Glutamatergic neuron (in vitro differentiated cells): ENCODE measurements at regions not wholly inside any gene's neighbourhood (a gene's known extent, or its start where the extent isn't known, plus 50 kb on each side); places are given as distances from the start of the nearest gene placed in this dataset.

Experiments
- DNase-seq: peaks from one replicate; pipeline ENCODE4 v3.0.0; 2022
- H3K27ac Mint-ChIP-seq: one replicate; pipeline ENCODE4 v1.8.0; 2020; ENCODE audit warnings: mild to moderate bottlenecking, mixed read lengths, inconsistent platforms; ENCODE audit not compliant: unreplicated experiment
- H3K27me3 Mint-ChIP-seq: one replicate; pipeline ENCODE4 v1.8.0; 2020; ENCODE audit warnings: mild to moderate bottlenecking, moderate library complexity, mixed read lengths, inconsistent platforms; ENCODE audit not compliant: unreplicated experiment
- H3K36me3 Mint-ChIP-seq: one replicate; pipeline ENCODE4 v1.8.0; 2020; ENCODE audit warnings: mild to moderate bottlenecking, mixed read lengths, inconsistent platforms; ENCODE audit not compliant: unreplicated experiment
- H3K4me1 Mint-ChIP-seq: one replicate; pipeline ENCODE4 v1.8.0; 2020; ENCODE audit warnings: mild to moderate bottlenecking, low read depth, mixed read lengths, inconsistent platforms; ENCODE audit not compliant: unreplicated experiment
- H3K4me3 Mint-ChIP-seq: one replicate; pipeline ENCODE4 v1.8.0; 2020; ENCODE audit warnings: mild to moderate bottlenecking, mixed read lengths, inconsistent platforms; ENCODE audit not compliant: unreplicated experiment
- H3K9me3 Mint-ChIP-seq: one replicate; pipeline ENCODE4 v1.8.0; 2020; ENCODE audit warnings: mild to moderate bottlenecking, moderate library complexity, mixed read lengths, inconsistent platforms; ENCODE audit not compliant: unreplicated experiment
- TF ChIP-seq, protein P1 (sequence below): fragments of 200-600 bp; sonication (generic); IDR thresholded peaks from one replicate; pipeline ENCODE4 v1.5.0; 2021; ENCODE audit not compliant: partially characterized antibody, unreplicated experiment

DNA sequence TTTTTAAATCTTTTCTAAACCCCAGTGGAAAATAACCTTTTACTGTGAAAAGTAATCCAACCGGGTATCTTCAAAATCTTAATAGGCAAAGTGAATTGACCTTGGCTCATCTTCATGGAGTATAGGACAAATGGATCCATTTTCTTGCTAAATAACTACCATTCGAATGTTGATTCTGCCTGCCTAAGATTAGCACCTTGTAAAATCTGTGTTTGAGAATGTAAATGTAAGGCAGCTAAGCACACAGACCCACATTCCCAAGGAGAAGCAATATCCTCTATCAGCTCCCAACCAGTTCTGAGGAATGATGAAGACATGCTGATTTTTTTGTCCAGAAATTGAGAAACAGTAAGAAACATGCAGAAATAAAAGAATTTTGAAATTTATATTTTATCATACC is 509.8 kb upstream of the SMIM21 start:
- no peaks in the 10 kb centered on the region for H3K4me1 Mint-ChIP-seq
- peaks cover 1% of the 10 kb centered on the region for H3K27me3 Mint-ChIP-seq
- no peak overlapping the region for H3K4me3 Mint-ChIP-seq
- TF ChIP-seq, protein P1, sequence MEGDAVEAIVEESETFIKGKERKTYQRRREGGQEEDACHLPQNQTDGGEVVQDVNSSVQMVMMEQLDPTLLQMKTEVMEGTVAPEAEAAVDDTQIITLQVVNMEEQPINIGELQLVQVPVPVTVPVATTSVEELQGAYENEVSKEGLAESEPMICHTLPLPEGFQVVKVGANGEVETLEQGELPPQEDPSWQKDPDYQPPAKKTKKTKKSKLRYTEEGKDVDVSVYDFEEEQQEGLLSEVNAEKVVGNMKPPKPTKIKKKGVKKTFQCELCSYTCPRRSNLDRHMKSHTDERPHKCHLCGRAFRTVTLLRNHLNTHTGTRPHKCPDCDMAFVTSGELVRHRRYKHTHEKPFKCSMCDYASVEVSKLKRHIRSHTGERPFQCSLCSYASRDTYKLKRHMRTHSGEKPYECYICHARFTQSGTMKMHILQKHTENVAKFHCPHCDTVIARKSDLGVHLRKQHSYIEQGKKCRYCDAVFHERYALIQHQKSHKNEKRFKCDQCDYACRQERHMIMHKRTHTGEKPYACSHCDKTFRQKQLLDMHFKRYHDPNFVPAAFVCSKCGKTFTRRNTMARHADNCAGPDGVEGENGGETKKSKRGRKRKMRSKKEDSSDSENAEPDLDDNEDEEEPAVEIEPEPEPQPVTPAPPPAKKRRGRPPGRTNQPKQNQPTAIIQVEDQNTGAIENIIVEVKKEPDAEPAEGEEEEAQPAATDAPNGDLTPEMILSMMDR: no peak
- no peak for DNase-seq
- no peaks in the 10 kb centered on the region for H3K36me3 Mint-ChIP-seq
- no peaks in the 10 kb centered on the region for H3K9me3 Mint-ChIP-seq
- no peak overlapping the region for H3K27ac Mint-ChIP-seq

DNA sequence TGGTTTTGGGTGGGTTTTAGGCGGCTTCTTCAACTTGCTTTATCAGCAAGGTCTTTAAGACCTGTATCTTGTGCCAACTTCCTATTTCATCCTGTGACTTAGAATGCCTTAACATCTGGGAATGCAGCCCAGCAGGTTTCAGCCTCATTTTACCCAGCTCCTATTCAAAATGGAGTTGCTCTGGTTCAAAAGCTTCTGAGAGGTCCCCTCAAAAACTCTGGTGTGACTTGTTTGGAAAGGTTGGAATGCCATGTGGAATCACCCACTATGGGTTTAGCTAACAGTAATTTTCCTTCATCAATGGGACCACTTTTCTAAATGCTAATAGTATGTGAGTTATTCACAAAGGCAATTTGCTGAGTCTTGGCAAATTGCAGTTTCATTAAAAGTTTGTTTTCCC is 509.4 kb upstream of the SMIM21 start:
- TF ChIP-seq, protein P1: no peak
- Mint-ChIP-seq H3K27ac (no peak overlapping the region), H3K4me3 (no peak overlapping the region), H3K36me3 (no peaks in the 10 kb centered on the region), H3K9me3 (no peaks in the 10 kb centered on the region), H3K27me3 (peaks cover 1% of the 10 kb centered on the region), H3K4me1 (no peaks in the 10 kb centered on the region)
- DNase-seq: no peak

DNA sequence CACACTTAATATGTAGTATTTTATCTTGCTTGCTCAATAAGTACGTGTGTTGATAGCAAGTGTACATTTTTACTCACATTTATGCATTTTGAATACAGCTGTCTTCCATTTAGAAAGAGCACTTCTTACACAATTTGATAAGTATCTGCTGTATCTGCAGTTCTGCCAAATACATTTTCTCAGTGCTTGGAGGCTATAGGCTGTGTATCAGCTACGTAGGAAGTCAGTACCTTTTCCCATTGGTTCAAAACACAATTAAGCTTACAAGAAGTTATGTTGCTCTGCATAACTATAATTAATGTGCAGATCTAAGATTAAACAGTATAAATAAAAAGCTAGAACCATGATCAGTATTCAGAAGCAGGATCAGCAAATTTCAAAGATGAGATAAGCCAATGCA is 503.6 kb upstream of the SMIM21 start:
- H3K36me3 Mint-ChIP-seq: no peaks in the 10 kb centered on the region
- no peak overlapping the region for H3K4me3 Mint-ChIP-seq
- DNase-seq: no peak
- TF ChIP-seq, protein P1: no peak
- no peaks in the 10 kb centered on the region for H3K27me3 Mint-ChIP-seq
- no peak overlapping the region for H3K27ac Mint-ChIP-seq
- no peaks in the 10 kb centered on the region for H3K4me1 Mint-ChIP-seq
- H3K9me3 Mint-ChIP-seq: no peaks in the 10 kb centered on the region

DNA sequence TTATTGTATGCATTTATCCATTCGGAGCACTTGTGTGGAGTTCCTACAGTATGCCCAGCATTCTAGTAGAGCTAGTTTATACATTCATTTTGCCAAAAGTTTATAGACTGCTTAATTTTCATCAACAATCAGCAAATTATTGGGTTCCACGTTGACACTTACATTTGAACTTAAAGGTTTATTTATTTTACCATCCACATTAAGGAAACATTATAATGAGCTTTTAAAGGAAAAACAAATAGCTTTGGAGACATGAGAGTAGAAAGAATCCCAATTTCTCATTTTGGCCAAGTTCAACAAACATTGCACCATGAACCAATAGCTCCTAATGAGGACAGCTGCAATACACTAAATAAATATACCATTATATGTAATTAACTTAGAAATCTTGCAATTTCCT is 501.2 kb upstream of the SMIM21 start:
- Mint-ChIP-seq H3K4me1 (no peaks in the 10 kb centered on the region), H3K27me3 (no peaks in the 10 kb centered on the region), H3K27ac (no peak overlapping the region), H3K36me3 (no peaks in the 10 kb centered on the region), H3K4me3 (no peak overlapping the region), H3K9me3 (no peaks in the 10 kb centered on the region)
- no peak for DNase-seq
- TF ChIP-seq, protein P1: no peak

DNA sequence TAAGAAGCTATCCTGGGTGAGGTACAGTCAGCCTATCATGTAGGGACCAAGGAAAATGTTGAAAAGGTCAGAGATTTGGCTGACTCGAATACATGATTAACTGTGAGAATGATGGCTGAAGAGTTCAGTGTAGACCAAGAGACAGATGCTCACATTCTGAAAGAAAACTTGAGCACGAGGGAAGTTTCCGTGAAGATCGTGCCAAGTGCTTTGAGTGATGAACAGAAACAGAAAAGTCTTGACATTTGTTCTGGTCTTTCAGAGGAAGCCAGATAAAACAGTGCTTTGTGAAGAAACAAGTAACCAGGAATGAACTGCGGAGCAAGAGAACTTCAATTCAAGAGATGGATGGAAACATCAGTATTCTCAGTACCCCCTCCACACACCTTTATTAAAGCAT is 500.3 kb upstream of the SMIM21 start:
- H3K9me3 Mint-ChIP-seq: no peaks in the 10 kb centered on the region
- no peaks in the 10 kb centered on the region for H3K4me1 Mint-ChIP-seq
- H3K4me3 Mint-ChIP-seq: no peak overlapping the region
- TF ChIP-seq, protein P1: no peak
- no peaks in the 10 kb centered on the region for H3K27me3 Mint-ChIP-seq
- no peaks in the 10 kb centered on the region for H3K36me3 Mint-ChIP-seq
- DNase-seq: no peak
- no peak overlapping the region for H3K27ac Mint-ChIP-seq
